NCI-H774 (cell line): ENCODE measurements at regions not wholly inside any gene's neighbourhood (a gene's known extent, or its start where the extent isn't known, plus 50 kb on each side); places are given as distances from the start of the nearest gene placed in this dataset.
"Not testable (repeated sequence)": the region's sequence is repeated elsewhere in the genome, so short reads cannot be mapped to it uniquely, and the experiment has no call there.

Experiments
- DNase-seq: peaks from one replicate; lab custom pipeline; 2025; lab: John Stamatoyannopoulos, UW

GRCh38 chr5:143634689-143635088 lies 177.3 kb upstream of the HMHB1 start:
- no peak for DNase-seq

DNA sequence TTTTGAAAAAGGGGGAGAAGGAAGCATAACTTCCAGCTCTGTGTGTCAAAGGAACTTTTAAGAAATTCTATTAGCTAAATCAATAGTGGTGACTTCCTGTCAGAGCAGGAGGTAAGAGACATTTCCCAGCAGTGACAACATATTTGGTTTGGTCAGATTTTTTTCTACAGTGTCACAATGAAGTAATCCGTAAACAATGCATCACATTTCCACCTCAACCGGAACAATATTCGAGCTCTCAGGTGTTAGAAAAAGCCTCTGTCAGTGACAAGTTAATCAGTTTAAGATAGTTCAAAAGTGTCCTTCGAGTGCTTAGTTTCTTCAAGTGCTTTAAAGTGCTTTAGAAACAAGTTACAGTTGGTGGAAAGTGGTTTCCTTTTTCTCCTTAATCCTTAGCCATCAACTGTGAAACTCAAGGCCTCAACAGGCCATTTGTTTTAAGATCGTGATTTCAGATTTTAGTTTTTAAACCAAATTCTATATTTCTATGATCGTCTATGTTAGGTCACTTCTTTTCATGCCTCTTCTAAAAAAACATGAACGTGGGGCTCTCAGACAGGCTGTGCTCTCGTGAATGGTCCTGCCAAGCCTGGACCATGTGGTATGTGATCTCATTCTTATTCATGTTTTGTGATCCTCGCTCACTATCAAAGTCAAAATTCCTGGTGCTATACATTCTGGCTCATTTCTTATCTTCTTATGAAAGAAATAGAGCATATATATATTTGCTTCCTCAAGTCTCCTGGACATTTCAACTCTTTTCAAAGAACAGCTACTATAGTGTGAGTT lies 181.9 kb upstream of the HMHB1 start:
- no peak for DNase-seq

- DNase-seq: not testable (repeated sequence)
Observed at GRCh38 chr5:143625048-143625447, 186.9 kb upstream of the HMHB1 start.

DNA sequence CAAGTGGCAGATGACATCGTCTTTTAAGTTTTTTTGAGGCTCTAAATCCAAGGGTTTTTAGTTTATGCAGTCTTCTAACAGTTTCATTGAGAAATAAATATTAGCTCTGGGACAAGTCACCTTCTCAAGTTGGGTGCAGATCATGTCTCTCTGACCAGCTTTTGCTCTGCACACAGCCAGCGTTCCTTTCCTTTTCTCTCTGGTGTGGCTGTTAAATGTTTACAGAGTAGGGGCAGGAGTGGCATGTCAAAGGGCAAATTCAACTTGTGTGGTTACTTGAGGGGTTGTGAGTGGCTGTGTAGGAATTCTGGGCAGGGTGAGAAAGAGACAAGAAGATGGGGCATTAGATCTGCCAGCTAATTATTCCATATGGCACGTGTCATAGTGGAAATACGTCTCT lies 187.5 kb upstream of the HMHB1 start:
- DNase-seq: no peak

DNA sequence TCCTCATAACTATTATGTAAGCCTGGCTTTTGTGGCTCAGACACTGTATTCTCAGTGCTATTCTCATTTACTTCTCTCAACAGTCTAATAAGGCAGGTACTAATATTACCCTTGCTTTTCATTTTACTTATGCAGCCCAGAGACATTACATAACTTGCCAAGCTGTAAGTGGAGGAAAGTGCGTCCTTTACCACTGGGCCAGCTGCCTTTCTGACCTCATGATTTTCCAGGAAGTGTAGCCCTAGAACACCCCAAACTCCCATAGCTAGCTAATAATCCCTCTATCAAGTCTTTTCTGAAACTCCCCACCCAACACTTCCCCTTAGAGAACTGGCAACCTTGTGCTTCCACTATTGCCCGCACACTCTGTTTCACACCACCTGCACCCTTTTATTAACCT lies 192.9 kb upstream of the HMHB1 start:
- DNase-seq: no peak

- no peak for DNase-seq
Observed at GRCh38 chr5:143618141-143618540, 193.8 kb upstream of the HMHB1 start.

- no peak for DNase-seq
Observed at GRCh38 chr5:143614831-143615230, 197.1 kb upstream of the HMHB1 start.

DNA sequence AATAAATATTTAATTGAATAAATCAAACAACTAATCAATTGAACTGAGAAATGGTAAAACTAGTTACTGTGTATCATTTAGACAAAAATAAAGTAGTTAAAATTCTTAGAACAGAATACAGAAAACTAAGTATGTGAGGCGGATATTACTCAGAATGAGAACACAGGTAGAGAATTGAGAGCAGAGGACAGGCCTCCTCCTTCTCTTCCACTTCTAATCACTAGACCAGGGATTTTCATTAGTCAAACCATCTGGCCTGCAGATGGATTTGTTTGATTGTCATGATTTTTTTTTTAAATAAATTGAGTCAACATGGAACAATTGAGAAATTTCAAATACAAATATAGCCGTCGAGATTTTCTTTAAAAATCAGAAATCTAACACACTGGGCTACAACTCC lies 198.6 kb upstream of the HMHB1 start:
- no peak for DNase-seq

- DNase-seq: no peak
Observed at GRCh38 chr5:143610946-143611345, 201.0 kb upstream of the HMHB1 start.

- no peak for DNase-seq
Observed at GRCh38 chr5:143606043-143606752, 202.7 kb upstream of the NR3C1 start.

DNA sequence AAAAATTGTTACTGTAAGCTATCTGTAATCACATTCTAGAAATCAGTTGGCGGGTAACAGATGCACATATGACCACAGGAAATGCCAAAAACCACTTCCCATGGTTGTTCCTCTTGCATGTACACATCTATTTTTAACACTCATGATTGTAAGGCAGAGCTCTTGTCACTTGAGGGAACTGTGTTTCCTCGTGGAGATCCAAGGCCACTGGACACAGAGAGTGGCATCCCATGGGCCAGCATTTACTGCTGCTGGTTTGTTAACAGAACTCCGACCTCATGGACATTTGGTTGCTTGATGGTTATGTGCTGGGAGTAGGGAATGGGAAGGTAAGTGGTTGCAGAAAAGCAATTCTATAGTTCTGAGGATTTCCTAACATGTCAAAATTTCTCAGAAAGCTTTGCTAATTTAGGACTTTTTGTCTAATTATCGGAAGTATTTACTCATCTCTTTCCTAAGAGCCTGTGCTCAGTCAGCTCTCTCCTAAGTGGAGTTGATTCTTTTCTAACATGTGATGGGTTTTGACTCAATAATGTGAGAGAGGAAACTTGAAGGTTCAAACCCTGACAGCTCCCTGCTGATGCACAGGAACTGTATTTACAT lies 202.0 kb upstream of the NR3C1 start:
- DNase-seq: no peak

- no peak for DNase-seq
Observed at GRCh38 chr5:143601917-143602333, 198.4 kb upstream of the NR3C1 start.

DNA sequence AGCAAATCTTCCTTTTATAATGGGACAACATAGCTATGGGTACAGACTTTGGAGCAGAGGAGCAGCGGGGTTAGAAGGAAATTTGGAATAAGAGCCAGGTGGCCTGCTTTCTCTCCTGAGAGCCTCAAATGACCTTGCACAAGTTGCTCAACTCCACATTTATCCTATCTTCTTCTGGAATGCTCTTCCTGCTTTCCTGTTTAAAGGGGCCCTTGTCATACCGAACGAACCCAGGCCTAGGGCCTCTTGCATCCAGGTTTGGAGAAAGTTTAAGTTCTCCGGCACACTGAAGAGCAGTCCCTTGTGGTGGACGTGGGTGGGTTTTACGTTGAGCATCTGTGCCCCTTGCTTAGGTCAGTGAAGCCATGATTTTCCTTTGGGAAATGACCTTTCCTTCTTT lies 197.9 kb upstream of the NR3C1 start:
- DNase-seq: no peak

- no peak for DNase-seq
Observed at GRCh38 chr5:143600396-143601075, 197.1 kb upstream of the NR3C1 start.

DNA sequence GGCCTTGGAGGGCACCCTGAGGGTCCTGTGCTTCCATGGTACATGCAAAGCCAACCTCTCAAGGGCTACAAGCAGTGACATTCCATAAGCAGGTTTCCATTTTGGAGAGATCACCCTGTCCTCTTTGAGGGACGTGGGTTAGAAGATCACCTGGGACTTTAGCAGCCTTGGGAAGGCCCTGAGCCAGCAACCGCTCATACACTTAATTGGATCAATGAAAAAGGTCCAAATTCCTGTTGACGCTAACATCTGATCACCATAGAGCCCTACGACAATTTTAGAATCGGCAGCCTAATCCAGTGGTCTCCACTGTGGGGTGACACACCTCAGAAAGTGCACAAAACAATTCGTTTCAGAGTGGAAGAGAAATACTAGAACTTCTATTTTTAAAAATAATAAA lies 196.0 kb upstream of the NR3C1 start:
- no peak for DNase-seq

- DNase-seq: no peak
Observed at GRCh38 chr5:143596824-143597223, 193.3 kb upstream of the NR3C1 start.

- DNase-seq: no peak
Observed at GRCh38 chr5:143594902-143595818, 191.7 kb upstream of the NR3C1 start.

DNA sequence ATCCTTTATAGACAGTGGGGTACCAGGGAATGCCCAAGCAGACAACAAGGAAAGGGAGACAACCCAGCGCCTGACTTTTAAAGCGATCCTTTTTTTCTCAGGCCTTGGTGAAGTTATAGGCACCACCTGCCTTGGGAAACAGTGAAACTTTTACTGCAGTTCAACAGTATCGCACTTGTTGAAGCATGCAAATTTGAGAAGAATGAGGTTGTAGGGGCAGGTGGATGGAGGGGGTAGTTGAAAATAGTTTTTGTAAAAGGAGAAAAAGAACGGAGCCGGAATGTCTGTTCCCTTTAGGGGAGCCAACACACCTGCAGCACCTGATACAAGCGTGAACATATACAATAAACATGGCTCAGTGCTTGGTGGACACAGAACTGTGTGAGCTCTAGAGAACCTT lies 190.2 kb upstream of the NR3C1 start:
- no peak for DNase-seq

DNA sequence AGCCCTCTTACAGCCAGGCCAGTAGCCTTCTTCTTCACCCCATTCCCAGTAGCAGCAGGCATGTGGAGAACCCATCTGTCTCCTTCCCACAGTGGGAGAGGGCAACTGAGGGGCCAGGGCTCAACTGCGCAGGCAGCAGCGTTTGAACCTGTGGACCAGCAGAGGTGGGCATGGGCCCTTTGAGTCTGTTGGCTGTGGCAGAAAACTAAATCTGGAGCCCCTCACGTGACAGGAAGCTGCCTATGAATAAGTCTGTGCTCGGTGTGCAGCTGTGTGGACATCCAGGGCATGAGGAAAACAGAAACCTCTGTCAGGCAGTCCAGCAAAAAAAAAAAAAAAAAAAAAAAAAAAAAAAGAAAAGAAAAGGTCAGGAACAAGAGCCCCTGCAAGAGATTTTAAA lies 189.2 kb upstream of the NR3C1 start:
- DNase-seq: peak; percentile 14

GRCh38 chr5:143588933-143589662 lies 185.6 kb upstream of the NR3C1 start:
- no peak for DNase-seq

GRCh38 chr5:143588121-143588520 lies 184.6 kb upstream of the NR3C1 start:
- not testable (repeated sequence) for DNase-seq
